ENCODE measurements at regions not wholly inside any gene's neighbourhood (a gene's known extent, or its start where the extent isn't known, plus 50 kb on each side); places are given as distances from the start of the nearest gene placed in this dataset.

DNA sequence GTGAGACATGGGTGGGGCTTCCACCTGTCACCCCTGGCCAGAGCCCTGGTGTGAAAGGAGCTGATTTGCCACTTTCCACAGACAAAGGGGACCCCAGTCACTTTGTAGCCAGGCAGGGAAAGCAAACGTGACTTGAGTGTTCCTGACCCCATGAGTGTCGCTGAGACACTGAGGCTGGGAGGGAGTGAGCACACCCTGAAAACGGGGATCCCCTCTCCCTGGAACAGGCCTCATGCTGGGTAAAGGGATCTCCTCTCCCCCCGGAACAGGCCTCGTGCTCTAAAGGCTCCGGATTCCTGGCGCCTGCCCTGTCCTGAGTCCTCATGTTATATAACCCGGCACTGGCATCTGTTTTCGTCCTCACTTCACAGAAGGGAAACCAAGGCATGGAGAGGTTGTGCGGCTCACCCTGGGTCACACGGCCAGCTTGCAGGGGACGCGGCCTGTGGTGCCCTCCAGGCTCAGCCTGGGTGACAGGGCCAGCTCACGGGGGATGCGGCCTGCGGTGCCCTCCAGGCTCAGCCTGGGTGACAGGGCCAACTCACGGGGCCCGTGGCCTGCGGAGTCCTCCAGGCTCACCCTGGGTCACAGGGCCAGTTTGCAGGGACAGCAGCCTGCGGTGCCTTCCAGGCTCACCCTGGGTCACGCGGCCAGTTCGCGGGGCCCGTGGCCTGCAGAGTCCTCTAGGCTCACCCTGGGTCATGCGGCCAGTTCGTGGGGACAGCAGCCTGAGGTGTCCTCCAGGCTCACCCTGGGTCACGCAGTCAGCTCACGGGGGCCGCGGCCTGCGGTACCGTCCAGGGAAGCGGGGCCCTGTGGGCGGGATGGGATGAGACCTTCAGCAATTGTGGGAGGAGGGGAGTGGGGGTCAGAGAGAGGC, 104.7 kb downstream of the PDGFA start:
- Histone ChIP-seq H3K27ac (no peak overlapping the region), H3K9me3 (no peaks in the 10 kb centered on the region), H3K36me3 (no peaks in the 10 kb centered on the region), H3K9ac (ENCODE audit: low read depth in 2 of 2, low read length in 2 of 2) (no peak overlapping the region), H3K27me3 (no peaks in the 10 kb centered on the region), H3K4me1 (no peaks in the 10 kb centered on the region), H3K4me3 (no peak overlapping the region)
- TF ChIP-seq, protein P1, sequence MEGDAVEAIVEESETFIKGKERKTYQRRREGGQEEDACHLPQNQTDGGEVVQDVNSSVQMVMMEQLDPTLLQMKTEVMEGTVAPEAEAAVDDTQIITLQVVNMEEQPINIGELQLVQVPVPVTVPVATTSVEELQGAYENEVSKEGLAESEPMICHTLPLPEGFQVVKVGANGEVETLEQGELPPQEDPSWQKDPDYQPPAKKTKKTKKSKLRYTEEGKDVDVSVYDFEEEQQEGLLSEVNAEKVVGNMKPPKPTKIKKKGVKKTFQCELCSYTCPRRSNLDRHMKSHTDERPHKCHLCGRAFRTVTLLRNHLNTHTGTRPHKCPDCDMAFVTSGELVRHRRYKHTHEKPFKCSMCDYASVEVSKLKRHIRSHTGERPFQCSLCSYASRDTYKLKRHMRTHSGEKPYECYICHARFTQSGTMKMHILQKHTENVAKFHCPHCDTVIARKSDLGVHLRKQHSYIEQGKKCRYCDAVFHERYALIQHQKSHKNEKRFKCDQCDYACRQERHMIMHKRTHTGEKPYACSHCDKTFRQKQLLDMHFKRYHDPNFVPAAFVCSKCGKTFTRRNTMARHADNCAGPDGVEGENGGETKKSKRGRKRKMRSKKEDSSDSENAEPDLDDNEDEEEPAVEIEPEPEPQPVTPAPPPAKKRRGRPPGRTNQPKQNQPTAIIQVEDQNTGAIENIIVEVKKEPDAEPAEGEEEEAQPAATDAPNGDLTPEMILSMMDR (IDR thresholded peaks at IDR 0.05) = no peak
- DNase-seq = no peak
- intact Hi-C loops (cut with DNase I) = no loop called here

DNA sequence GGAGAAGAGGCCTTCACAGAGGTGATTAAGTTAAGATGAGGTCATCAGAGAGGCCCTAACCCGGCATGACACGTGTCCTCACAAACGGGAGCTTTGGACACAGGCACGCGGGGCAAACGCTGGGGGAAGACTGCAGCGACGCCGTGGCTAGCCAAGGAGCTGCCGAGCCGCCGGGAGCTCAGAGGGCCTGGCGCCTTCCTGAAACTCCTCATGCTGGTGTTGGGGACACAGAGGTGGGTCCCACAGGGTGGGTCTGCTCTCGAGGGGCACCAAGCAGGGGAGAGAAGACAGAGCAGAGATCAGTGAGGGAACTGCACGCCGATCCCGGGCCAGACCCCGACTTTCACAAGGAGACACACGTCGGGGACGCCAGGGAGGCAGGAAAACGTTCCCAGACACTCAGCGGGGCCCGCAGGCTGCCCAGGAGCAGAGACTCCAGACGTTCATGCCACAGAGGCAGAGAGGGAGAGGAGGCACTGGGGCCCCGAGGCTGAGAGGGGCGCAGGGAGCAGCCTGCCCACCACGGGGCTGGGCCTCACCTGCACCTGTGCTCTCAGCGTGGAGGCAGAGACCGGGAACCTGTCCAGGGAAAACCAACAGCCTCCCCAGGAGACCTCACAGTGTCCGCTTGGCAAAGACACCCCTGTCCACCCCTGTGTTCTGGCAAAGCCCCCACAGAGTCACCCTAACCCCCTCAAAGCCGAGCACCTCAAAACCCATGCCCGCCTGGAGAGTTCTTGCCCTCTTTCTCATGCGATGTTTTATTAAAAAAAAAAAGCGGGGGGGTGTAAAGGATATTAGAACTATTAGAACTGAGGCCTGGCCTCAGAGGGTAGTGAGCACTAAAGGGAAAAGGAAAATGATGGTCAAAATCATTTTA, 103.8 kb downstream of the PDGFA start:
- Histone ChIP-seq H3K4me3 (no peak overlapping the region), H3K9me3 (no peaks in the 10 kb centered on the region), H3K27me3 (no peaks in the 10 kb centered on the region), H3K4me1 (no peaks in the 10 kb centered on the region), H3K27ac (no peak overlapping the region), H3K9ac (ENCODE audit: low read depth in 2 of 2, low read length in 2 of 2) (no peak overlapping the region), H3K36me3 (no peaks in the 10 kb centered on the region)
- intact Hi-C loops (cut with DNase I) = no loop called here
- TF ChIP-seq, protein P1 (IDR thresholded peaks at IDR 0.05) = no peak
- DNase-seq = no peak

DNA sequence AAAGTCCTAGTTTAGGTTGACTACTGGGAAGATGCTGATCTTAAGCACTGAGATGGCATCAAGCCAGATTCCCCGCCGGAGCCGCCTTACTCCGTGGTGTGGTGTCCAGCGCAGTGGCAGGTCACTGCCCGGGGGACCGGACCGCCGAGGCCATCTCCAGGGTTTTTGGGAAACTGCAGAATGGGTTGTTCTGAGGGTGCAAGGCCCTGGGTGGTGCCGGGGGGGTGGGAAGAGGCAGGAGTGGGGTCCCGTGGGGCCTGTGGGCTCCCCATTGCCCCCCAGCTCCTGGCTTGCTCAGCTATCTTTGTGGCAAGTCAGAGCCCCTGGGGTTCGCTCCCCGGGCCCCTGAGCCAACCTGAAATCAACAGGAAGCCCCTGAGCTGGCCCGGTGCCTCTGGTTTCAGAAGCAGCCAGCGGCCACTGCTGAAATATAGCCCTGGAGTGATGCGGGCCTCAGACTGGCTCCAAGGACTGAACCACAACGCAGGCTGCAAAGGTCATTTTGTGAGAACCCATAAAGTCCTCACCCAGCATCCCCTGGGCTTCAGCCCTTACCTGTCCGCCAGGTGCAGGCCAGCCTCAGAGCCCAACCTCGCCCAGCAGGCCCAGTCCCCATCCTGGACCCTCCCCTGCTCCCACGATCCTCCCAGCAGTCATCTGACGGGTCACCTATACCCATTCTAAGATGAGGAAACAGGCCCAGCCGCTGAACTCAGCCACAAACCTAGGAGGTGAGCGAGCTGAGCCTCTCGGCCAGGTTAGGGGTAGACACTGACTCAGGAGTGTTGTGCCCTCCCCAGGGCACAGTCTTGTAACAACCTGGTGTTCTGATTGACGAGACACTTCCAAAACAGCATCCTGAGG, 102.7 kb downstream of the PDGFA start:
- Histone ChIP-seq H3K9ac (ENCODE audit: low read depth in 2 of 2, low read length in 2 of 2) (no peak overlapping the region), H3K9me3 (no peaks in the 10 kb centered on the region), H3K4me1 (no peaks in the 10 kb centered on the region), H3K4me3 (no peak overlapping the region), H3K27ac (no peak overlapping the region), H3K27me3 (no peaks in the 10 kb centered on the region), H3K36me3 (no peaks in the 10 kb centered on the region)
- DNase-seq = no peak
- intact Hi-C loops (cut with DNase I) = no loop called here
- TF ChIP-seq, protein P1 (IDR thresholded peaks at IDR 0.05) = no peak

DNA sequence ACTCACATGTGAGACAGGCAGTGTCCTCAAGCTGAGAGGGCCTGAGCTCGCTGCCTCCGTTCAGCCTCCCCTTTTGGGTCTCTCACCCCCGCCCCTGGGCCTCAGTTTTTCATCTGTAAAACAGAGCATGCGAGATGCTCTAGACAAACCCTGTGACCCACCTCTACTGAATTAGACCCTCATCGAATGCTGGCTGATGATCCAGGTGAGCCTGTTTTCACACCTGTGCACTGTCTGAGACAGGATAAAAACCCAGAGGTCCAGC, 102.1 kb downstream of the PDGFA start:
- no peak for DNase-seq
- Histone ChIP-seq H3K27me3 (no peaks in the 10 kb centered on the region), H3K27ac (no peak overlapping the region), H3K4me3 (no peak overlapping the region), H3K4me1 (no peaks in the 10 kb centered on the region), H3K9ac (ENCODE audit: low read depth in 2 of 2, low read length in 2 of 2) (no peak overlapping the region), H3K36me3 (no peaks in the 10 kb centered on the region), H3K9me3 (no peaks in the 10 kb centered on the region)
- TF ChIP-seq, protein P1 (IDR thresholded peaks at IDR 0.05) = no peak
- intact Hi-C loops (cut with DNase I) = no loop called here

DNA sequence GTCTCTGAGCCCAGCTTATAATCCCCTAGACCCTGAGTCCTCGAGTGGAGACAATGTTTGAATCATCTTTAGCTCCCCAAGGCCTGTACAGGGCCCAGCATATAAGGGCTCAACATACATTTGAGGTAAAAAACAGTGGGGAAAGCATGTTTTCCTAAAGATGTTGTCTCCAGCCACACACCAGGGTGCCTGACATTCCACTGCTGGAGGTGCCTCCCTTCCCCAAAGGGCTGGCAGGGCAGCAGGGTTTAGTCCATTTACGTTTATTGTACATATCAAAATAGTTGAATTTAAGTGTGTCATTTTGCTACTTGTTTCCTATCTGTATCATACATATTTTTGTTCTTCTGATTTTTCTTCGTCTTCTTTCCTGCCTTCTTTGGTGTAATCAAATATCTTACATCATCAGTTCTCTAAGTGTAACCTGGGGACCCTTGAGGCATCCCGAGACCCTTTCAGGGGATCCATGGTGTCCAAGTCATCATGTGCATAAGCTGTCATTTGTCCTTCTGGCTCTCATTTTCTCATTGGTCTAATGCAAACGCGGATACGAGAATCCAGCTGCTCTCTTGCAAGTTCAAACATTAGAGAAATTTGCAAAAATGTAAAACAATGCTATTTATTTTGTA, 101.6 kb downstream of the PDGFA start:
- Histone ChIP-seq H3K4me3 (no peak overlapping the region), H3K27ac (no peak overlapping the region), H3K9me3 (no peaks in the 10 kb centered on the region), H3K4me1 (no peaks in the 10 kb centered on the region), H3K9ac (ENCODE audit: low read depth in 2 of 2, low read length in 2 of 2) (no peak overlapping the region), H3K36me3 (no peaks in the 10 kb centered on the region), H3K27me3 (no peaks in the 10 kb centered on the region)
- DNase-seq = no peak
- intact Hi-C loops (cut with DNase I) = no loop called here
- TF ChIP-seq, protein P1 (IDR thresholded peaks at IDR 0.05) = no peak
